ENCODE measurements at regions not wholly inside any gene's neighbourhood (a gene's known extent, or its start where the extent isn't known, plus 50 kb on each side); places are given as distances from the start of the nearest gene placed in this dataset.

- Histone ChIP-seq H2BK5ac (ENCODE audit: low read depth, low read length) (no peak overlapping the region), H2BK12ac (ENCODE audit: low read depth, low read length) (no peak overlapping the region), H3K56ac (replicated peaks; ENCODE audit: insufficient read length, low read depth, low read length) (no peak overlapping the region), H4K5ac (ENCODE audit: insufficient read length, low read depth, low read length) (no peak overlapping the region), H3K36me3 (ENCODE audit: control insufficient read depth in 2 of 4, insufficient read depth in 4 of 4, low read length in 3 of 4) (no peaks in the 10 kb centered on the region), H3K9ac (replicated peaks in 1 of 4; ENCODE audit: extremely low read depth in 1 of 4, low read depth in 3 of 4, low read length in 3 of 4) (no peak overlapping the region), H3K4ac (replicated peaks; ENCODE audit: insufficient read length, low read depth, low read length) (no peak overlapping the region), H3K14ac (ENCODE audit: insufficient read length) (no peak overlapping the region), H3K27ac (ENCODE audit: low read depth, low read length) (no peak overlapping the region), H4K91ac (replicated peaks; ENCODE audit: insufficient read length, low read length) (no peak overlapping the region), H3K4me1 (replicated peaks in 1 of 4; ENCODE audit: control insufficient read depth in 3 of 4, insufficient read depth in 4 of 4, low read length in 3 of 4) (0 out of 7 replicates have a peak, but pooled peaks cover 0 to under 1% (median 0%) of the 10 kb centered on the region in 4 experiments), H2BK120ac (replicated peaks; ENCODE audit: low read depth, low read length) (no peak overlapping the region), H2BK20ac (ENCODE audit: low read length) (no peak overlapping the region), H3K9me3 (ENCODE audit: insufficient read depth in 2 of 2, low read depth in 1 of 2, low read length in 1 of 2) (no peaks in the 10 kb centered on the region), H4K20me1 (replicated peaks in 1 of 2; ENCODE audit: control insufficient read depth in 1 of 2, insufficient read depth in 2 of 2, low read length in 2 of 2) (no peaks in the 10 kb centered on the region), H2AK5ac (ENCODE audit: low read depth, low read length) (no peak overlapping the region), H3K18ac (ENCODE audit: extremely low read depth, low read length) (no peak overlapping the region), H3K79me1 (ENCODE audit: low read depth, low read length) (no peaks in the 10 kb centered on the region), H3K4me3 (ENCODE audit: extremely low read depth in 1 of 4, insufficient read depth in 2 of 4, low read depth in 3 of 4, low read length in 4 of 4) (no peak overlapping the region), H3K79me2 (ENCODE audit: control insufficient read depth in 1 of 2, insufficient read depth in 2 of 2, low read length in 2 of 2) (no peaks in the 10 kb centered on the region), H2BK15ac (ENCODE audit: low read length) (no peak overlapping the region), H4K8ac (ENCODE audit: extremely low read depth, insufficient read depth, low read length) (no peak overlapping the region), H2AFZ (ENCODE audit: low read length) (no peak overlapping the region), H3K23ac (ENCODE audit: insufficient read length) (no peak overlapping the region), H3K27me3 (replicated peaks in 1 of 4; ENCODE audit: control insufficient read depth in 3 of 4, extremely low read depth in 1 of 4, insufficient read depth in 3 of 4, low read length in 3 of 4) (peaks cover 0 to 3% (median 0%) of the 10 kb centered on the region in 4 experiments; a peak in 1 of 7 replicates), H3K4me2 (ENCODE audit: insufficient read depth in 1 of 2, low read depth in 2 of 2, low read length in 2 of 2) (no peak overlapping the region), H3K23me2 (ENCODE audit: low read depth, low read length) (no peaks in the 10 kb centered on the region)
- no peak for DNase-seq (ENCODE audit: low read depth in 1 of 2, low spot score in 2 of 2)
- TF ChIP-seq ATF2 (IDR thresholded peaks at IDR 0.05; ENCODE audit: low read length) (no peak), FOSL1 (IDR thresholded peaks at IDR 0.05; ENCODE audit: insufficient read depth, low read depth, low read length) (no peak)
- CTCF ChIA-PET (ENCODE audit: partially characterized antibody): no interaction called here
- WGBS, 2 experiments (ENCODE audit: extremely low coverage in 1 of 2, insufficient coverage in 1 of 2, insufficient read length in 1 of 2, insufficient replicate concordance in 2 of 2, low coverage in 1 of 2, low lambda C conversion rate in 2 of 2, missing lambda C conversion rate in 1 of 2): 77% methylated on average over 9 of the region's 9 CpGs; no CpG with 5 or more reads in 1 of the 2 experiments
- POLR2A ChIA-PET (ENCODE audit: partially characterized antibody): no interaction called here
- FAIRE-seq: no peak
Measured at GRCh38 chrX:776061-776460, 145.5 kb downstream of the SHOX start.

Data from H1 (cell line).